ENCODE measurements at regions not wholly inside any gene's neighbourhood (a gene's known extent, or its start where the extent isn't known, plus 50 kb on each side); places are given as distances from the start of the nearest gene placed in this dataset.

- no peak for DNase-seq (ENCODE audit: low spot score)
Observed at GRCh38 chr2:117071556-117072102, 742.9 kb upstream of the DDX18 start.

- DNase-seq (ENCODE audit: low spot score), result no peak
Observed at GRCh38 chr2:117074756-117075155, 739.7 kb upstream of the DDX18 start.

- no peak for DNase-seq (ENCODE audit: low spot score)
Observed at GRCh38 chr2:117085256-117085655, 729.2 kb upstream of the DDX18 start.

GRCh38 chr2:117085737-117086136 lies 728.8 kb upstream of the DDX18 start:
- no peak for DNase-seq (ENCODE audit: low spot score)

GRCh38 chr2:117086174-117086942 lies 728.1 kb upstream of the DDX18 start:
- DNase-seq (ENCODE audit: low spot score), result no peak

GRCh38 chr2:117086943-117087250 lies 727.6 kb upstream of the DDX18 start:
- DNase-seq (ENCODE audit: low spot score), result no peak

GRCh38 chr2:117087535-117088291 lies 726.8 kb upstream of the DDX18 start:
- no peak for DNase-seq (ENCODE audit: low spot score)

- DNase-seq (ENCODE audit: low spot score), result no peak
Observed at GRCh38 chr2:117091041-117091837, 723.3 kb upstream of the DDX18 start.

- DNase-seq (ENCODE audit: low spot score), result no peak
Observed at GRCh38 chr2:117101613-117102012, 712.9 kb upstream of the DDX18 start.

GRCh38 chr2:117108741-117109267 lies 705.7 kb upstream of the DDX18 start:
- DNase-seq (ENCODE audit: low spot score), result no peak

GRCh38 chr2:117118994-117119393 lies 695.5 kb upstream of the DDX18 start:
- DNase-seq (ENCODE audit: low spot score), result no peak

- no peak for DNase-seq (ENCODE audit: low spot score)
Observed at GRCh38 chr2:117123362-117123761, 691.1 kb upstream of the DDX18 start.

- DNase-seq (ENCODE audit: low spot score), result no peak
Observed at GRCh38 chr2:117126656-117127055, 687.8 kb upstream of the DDX18 start.

- no peak for DNase-seq (ENCODE audit: low spot score)
Observed at GRCh38 chr2:117127680-117128079, 686.8 kb upstream of the DDX18 start.

GRCh38 chr2:117128461-117128860 lies 686.0 kb upstream of the DDX18 start:
- no peak for DNase-seq (ENCODE audit: low spot score)

- DNase-seq (ENCODE audit: low spot score), result no peak
Observed at GRCh38 chr2:117137371-117137770, 677.1 kb upstream of the DDX18 start.

- no peak for DNase-seq (ENCODE audit: low spot score)
Observed at GRCh38 chr2:117169036-117169765, 645.3 kb upstream of the DDX18 start.

- DNase-seq (ENCODE audit: low spot score), result no peak
Observed at GRCh38 chr2:117170897-117171296, 643.6 kb upstream of the DDX18 start.

GRCh38 chr2:117179405-117179804 lies 635.1 kb upstream of the DDX18 start:
- DNase-seq (ENCODE audit: low spot score), result no peak

- no peak for DNase-seq (ENCODE audit: low spot score)
Observed at GRCh38 chr2:117190856-117191559, 623.5 kb upstream of the DDX18 start.

- no peak for DNase-seq (ENCODE audit: low spot score)
Observed at GRCh38 chr2:117195381-117195780, 619.1 kb upstream of the DDX18 start.
